ENCODE measurements at regions not wholly inside any gene's neighbourhood (a gene's known extent, or its start where the extent isn't known, plus 50 kb on each side); places are given as distances from the start of the nearest gene placed in this dataset.

DNA sequence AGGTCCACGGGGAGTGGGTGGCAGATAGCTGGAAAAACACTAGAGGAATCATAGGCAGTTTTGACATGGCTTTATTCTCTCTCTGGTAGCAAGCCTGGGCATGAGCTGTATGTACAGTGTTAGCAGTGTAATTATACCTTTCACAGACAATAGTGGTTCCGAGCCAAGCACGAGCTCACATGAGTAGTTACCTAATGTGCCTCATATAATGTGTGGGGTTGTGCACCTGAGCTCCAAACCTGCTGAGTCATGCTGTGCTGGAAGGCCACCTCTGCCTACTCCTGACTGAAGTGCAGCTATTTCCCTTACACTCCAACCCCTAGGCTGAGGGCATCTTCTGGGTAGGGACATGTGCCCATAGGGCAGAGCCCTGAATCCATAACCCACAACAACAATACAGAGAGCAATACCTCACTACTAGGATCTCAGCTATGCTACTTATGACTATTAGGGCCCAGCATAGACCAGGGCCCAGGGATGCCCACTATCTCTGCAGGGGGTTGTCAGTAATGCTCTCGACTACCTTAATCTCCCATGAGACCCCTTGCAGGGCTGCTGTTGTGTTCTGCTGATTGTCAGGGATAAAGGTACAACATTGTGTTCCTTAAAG is 432.1 kb downstream of the DYNC2H1 start:
- DNase-seq (ENCODE audit: low read depth), result no peak
- no peak for TF ChIP-seq CTCF (conservative IDR thresholded peaks at IDR 0.05; ENCODE audit: low read depth, low read length)
- H3K4me3 ChIP-seq (ENCODE audit: low read depth, low read length), result no peak overlapping the region

- DNase-seq (ENCODE audit: low read depth), result no peak
- no peak for TF ChIP-seq CTCF (conservative IDR thresholded peaks at IDR 0.05; ENCODE audit: low read depth, low read length)
- H3K4me3 ChIP-seq (ENCODE audit: low read depth, low read length), result no peak overlapping the region
Observed at GRCh38 chr11:103542851-103543250, 433.6 kb downstream of the DYNC2H1 start.

GRCh38 chr11:103543456-103543855 is 434.2 kb downstream of the DYNC2H1 start:
- TF ChIP-seq CTCF (conservative IDR thresholded peaks at IDR 0.05; ENCODE audit: low read depth, low read length), result no peak
- no peak for DNase-seq (ENCODE audit: low read depth)
- H3K4me3 ChIP-seq (ENCODE audit: low read depth, low read length), result no peak overlapping the region

DNA sequence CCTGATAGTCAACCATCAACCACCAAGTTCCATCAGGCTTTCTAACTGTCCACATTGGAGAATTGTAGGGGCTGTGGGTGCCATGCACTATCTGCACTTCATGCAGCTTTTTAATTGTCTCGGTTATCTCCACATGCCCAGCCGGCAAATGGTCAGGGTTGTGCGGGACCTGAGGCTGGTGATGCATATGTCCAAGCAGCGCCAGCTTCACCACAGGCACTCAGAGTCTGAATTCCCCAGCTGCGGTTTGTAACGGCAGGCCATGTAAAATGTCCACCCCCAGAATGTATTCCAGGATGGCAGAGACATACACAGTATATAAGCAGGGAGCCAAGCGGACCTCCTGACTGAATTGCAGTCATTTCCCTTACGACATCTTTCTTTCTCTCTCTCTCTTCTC is 435.6 kb downstream of the DYNC2H1 start:
- TF ChIP-seq CTCF (conservative IDR thresholded peaks at IDR 0.05; ENCODE audit: low read depth, low read length), result no peak
- DNase-seq (ENCODE audit: low read depth), result no peak
- no peak overlapping the region for H3K4me3 ChIP-seq (ENCODE audit: low read depth, low read length)

DNA sequence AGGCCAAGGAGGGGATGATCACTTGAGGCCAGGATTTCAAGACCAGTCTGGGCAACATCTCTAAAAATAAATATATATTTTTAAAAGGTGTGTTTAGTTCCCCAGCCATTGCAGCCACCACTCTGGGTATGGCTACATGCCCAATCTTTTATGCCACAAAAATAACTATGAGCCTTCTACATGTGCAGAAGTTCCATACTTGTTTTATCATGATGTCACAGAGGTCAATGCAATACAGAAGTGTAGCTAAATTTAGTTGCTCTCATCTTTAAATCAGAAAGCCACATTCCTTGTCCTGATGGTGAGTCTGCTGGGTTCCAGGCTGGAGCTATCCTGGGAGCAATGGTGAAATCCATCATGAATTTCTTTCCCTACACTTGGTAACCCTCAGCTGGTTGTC is 436.3 kb downstream of the DYNC2H1 start:
- no peak overlapping the region for H3K4me3 ChIP-seq (ENCODE audit: low read depth, low read length)
- no peak for DNase-seq (ENCODE audit: low read depth)
- TF ChIP-seq CTCF (conservative IDR thresholded peaks at IDR 0.05; ENCODE audit: low read depth, low read length), result no peak

GRCh38 chr11:103546236-103546635 is 437.0 kb downstream of the DYNC2H1 start:
- TF ChIP-seq CTCF (conservative IDR thresholded peaks at IDR 0.05; ENCODE audit: low read depth, low read length), result no peak
- no peak for DNase-seq (ENCODE audit: low read depth)

GRCh38 chr11:103547024-103547423 is 437.8 kb downstream of the DYNC2H1 start:
- H3K4me3 ChIP-seq (ENCODE audit: low read depth, low read length), result no peak overlapping the region
- TF ChIP-seq CTCF (conservative IDR thresholded peaks at IDR 0.05; ENCODE audit: low read depth, low read length), result no peak
- no peak for DNase-seq (ENCODE audit: low read depth)

More at GRCh38 chr11:103546236-103546635, 437.0 kb downstream of the DYNC2H1 start:
- H3K4me3 ChIP-seq (ENCODE audit: low read depth, low read length), result no peak overlapping the region

Measured in epithelial cell of proximal tubule (primary cell).